DOHH2 (cell line): ENCODE measurements at regions not wholly inside any gene's neighbourhood (a gene's known extent, or its start where the extent isn't known, plus 50 kb on each side); places are given as distances from the start of the nearest gene placed in this dataset.

Source experiments
- EZH2phosphoT487 ChIP-seq: fragments of 200-600 bp; sonication (generic); IDR thresholded peaks from 2 replicates; pipeline ENCODE4 v1.6.1; 2017; ENCODE audit warnings: borderline replicate concordance, mild to moderate bottlenecking, antibody characterized with exemption, low read length, moderate library complexity, mixed read lengths
- TF ChIP-seq, protein P1 (sequence below): fragments of 200-600 bp; sonication (generic); IDR thresholded peaks from one replicate; pipeline ENCODE4 v1.5.1; 2014; ENCODE audit warnings: antibody characterized with exemption, mild to moderate bottlenecking, low read depth, low read length; ENCODE audit not compliant: poor library complexity, severe bottlenecking

DNA sequence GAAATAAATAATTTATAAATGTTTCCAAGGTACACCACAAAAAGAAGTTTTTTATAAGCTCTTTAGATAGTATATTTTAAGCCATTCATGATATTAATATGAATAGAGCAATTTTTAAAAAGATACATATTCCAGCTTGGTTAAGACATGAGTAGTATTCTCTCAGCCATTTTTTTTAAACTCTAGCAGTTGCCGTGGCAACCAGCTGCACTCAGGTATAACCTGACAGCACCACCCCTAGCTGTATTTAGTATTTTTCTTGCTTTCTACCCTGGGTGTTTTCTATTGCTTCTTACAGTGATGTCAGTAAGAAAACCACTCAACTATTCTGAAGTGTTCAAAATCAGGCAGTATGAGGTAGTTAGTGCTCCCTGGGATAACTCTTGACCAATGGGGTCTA lies 496.3 kb upstream of the CNTN3 start:
- TF ChIP-seq, protein P1, sequence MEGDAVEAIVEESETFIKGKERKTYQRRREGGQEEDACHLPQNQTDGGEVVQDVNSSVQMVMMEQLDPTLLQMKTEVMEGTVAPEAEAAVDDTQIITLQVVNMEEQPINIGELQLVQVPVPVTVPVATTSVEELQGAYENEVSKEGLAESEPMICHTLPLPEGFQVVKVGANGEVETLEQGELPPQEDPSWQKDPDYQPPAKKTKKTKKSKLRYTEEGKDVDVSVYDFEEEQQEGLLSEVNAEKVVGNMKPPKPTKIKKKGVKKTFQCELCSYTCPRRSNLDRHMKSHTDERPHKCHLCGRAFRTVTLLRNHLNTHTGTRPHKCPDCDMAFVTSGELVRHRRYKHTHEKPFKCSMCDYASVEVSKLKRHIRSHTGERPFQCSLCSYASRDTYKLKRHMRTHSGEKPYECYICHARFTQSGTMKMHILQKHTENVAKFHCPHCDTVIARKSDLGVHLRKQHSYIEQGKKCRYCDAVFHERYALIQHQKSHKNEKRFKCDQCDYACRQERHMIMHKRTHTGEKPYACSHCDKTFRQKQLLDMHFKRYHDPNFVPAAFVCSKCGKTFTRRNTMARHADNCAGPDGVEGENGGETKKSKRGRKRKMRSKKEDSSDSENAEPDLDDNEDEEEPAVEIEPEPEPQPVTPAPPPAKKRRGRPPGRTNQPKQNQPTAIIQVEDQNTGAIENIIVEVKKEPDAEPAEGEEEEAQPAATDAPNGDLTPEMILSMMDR: no peak
- no peak for TF ChIP-seq EZH2phosphoT487
